Tibial nerve (tissue), 4 donors: ENCODE measurements at regions not wholly inside any gene's neighbourhood (a gene's known extent, or its start where the extent isn't known, plus 50 kb on each side); places are given as distances from the start of the nearest gene placed in this dataset.

Source experiments
- DNase-seq, 2 donors: peaks; one replicate each; pipeline ENCODE4 v3.0.0-alpha.2; 2019; ENCODE audit warnings: low spot score in 2 of 2
- H3K27ac ChIP-seq, 4 donors: fragments of 200-600 bp; sonication (generic) in 3 of 4; one replicate each; pipeline ENCODE4 v1.5.1; 2017 to 2019; ENCODE audit warnings: mild to moderate bottlenecking in 1 of 4
- H3K27me3 ChIP-seq, 2 donors: fragments of 200-600 bp; sonication (generic) in 1 of 2; one replicate each; pipeline versions ENCODE4 v1.5.1 to v1.6.0; 2017 to 2019
- H3K36me3 ChIP-seq, 3 donors: fragments of 200-600 bp; sonication (generic); one replicate each; pipeline ENCODE4 v1.5.1; 2018 to 2019
- H3K4me1 ChIP-seq, 4 donors: fragments of 200-600 bp; sonication (generic) in 3 of 4; one replicate each; pipeline ENCODE4 v1.5.1; 2017 to 2019
- H3K4me3 ChIP-seq, 4 donors: fragments of 200-600 bp; sonication (generic) in 3 of 4; one replicate each; pipeline ENCODE4 v1.5.1; 2017 to 2019; ENCODE audit warnings: mild to moderate bottlenecking in 1 of 4, moderate library complexity in 1 of 4
- H3K9me3 ChIP-seq, 4 donors: fragments of 200-600 bp; sonication (generic) in 3 of 4; one replicate each; pipeline ENCODE4 v1.5.1; 2017 to 2019
- CTCF ChIP-seq, 5 experiments: fragments of 200-600 bp in 3 of 5; fragments of 450-650 bp in 2 of 5; sonication (generic) in 3 of 5; IDR thresholded peaks; one replicate each; pipeline ENCODE4 v1.5.1; 2016 to 2019; ENCODE audit warnings: antibody characterized with exemption in 5 of 5, mild to moderate bottlenecking in 3 of 5, moderate library complexity in 2 of 5
- EP300 ChIP-seq, 2 donors: sonication (generic); formaldehyde crosslinking; IDR thresholded peaks; one replicate each; pipeline ENCODE4 v1.6.1; 2017; ENCODE audit warnings: antibody characterized with exemption in 2 of 2, mild to moderate bottlenecking in 1 of 2
- POLR2A ChIP-seq, 2 donors: fragments of 450-650 bp; IDR thresholded peaks; one replicate each; pipeline ENCODE4 v1.6.1; 2017; ENCODE audit warnings: antibody characterized with exemption in 2 of 2, mild to moderate bottlenecking in 2 of 2, moderate library complexity in 2 of 2
- WGBS, 2 donors: methylation state at CpG; one replicate each; pipeline ENCODE4 v1.1.5; 2018; 5-methylcytosine and 5-hydroxymethylcytosine counted together

DNA sequence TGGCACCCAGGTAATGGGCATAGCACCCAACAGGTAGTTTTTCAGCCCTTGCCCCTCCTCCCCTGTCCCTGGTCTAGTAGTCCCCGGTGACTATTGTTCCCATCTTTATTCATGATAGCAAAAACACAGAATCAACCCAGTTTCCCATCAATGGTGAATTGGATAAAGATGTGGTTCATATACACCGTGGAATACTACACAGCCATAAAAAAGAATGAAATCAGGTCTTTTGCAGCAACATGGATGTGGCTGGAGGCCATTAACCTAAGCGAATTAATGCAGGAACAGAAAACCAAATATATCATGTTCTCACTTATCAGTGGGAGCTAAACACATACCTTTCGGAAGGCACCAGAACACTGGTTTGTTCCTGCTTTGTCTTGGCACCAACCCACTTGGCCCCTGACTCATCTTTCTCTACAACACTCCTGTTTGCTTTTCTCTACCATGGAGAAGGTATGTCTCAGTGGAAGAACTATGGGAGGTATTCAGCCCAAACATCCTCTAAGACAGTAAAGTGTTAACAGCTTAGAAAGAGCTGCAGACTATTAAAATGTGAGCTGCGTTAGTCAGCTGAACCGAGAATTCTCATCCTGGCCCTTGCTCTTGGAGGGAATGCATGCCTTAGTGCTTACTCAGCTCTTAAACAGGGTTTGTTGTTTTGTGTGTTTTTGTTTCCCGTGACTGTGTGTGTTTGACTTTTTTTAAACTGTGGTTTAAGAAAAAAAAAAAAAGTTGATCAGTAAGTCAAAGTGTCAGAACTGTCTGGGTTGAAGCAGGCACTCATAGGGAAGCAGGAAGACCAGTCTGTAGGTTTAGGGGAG is 203.0 kb downstream of the TOMM20 start:
- Histone ChIP-seq H3K4me3 (no peak overlapping the region), H3K4me1 (peaks cover 0 to 41% (median 23%) of the 10 kb centered on the region in 4 donors), H3K27me3 (no peaks in the 10 kb centered on the region), H3K36me3 (no peaks in the 10 kb centered on the region), H3K27ac (peak overlapping the region; percentile 2 to 64 (median 40)), H3K9me3 (no peaks in the 10 kb centered on the region)
- 53 to 56% methylated on average over 7 of the region's 7 CpGs for WGBS, 2 donors
- no peak for DNase-seq
- TF ChIP-seq CTCF (IDR thresholded peaks at IDR 0.05) (no peak), EP300 (IDR thresholded peaks at IDR 0.05) (peak; percentile 22 to 84), POLR2A (IDR thresholded peaks at IDR 0.05) (no peak)

DNA sequence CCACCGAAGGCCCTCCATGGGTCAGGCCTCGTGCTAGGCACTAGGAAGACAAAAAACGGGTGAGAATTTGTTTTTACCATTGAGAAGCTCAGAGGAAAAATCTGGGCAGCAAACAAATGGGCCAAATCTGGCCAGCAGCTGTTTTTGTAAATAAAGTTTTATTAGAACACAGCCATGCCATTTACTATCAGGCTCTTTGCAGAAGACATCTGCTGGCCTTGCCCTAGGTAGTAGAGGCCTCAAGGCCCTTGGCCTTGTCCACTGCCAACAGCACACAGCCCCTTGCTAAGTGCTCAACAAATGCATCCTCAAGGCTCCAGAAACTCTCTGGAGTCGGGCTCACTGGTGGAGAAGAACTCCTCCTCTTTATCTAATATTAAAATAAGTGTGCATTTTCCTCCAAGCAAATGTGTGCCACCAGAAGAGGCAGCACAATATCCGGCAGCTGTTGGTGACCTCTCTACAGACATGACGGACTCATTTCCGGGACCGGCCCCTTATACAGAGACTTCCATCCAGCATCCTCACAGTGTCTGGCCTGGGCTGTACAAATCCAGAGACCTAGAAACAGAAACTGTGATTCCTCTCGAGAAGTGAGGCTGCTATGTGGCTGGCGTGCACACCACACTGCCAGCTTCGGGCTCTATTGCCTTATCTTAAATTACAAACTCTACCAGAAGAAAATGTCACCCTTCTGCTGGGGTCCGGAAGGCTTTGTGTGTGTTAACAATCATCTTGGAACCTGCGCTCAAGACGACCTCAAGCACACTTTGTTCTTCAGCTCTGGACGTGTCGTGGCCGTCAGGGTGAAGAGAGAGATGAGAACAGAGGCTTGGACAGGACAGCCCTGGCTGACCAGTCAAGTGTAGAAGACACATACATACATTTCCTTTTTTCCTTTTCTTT is 203.9 kb downstream of the TOMM20 start:
- Histone ChIP-seq H3K4me3 (no peak overlapping the region), H3K27ac (peak overlapping the region in 3 of 4 donors; percentile 13 to 64 (median 56)), H3K36me3 (no peaks in the 10 kb centered on the region), H3K9me3 (peaks cover 0 to 3% (median 0%) of the 10 kb centered on the region in 4 donors), H3K4me1 (peaks cover 0 to 51% (median 24%) of the 10 kb centered on the region in 4 donors), H3K27me3 (no peaks in the 10 kb centered on the region)
- no peak for DNase-seq
- TF ChIP-seq POLR2A (IDR thresholded peaks at IDR 0.05) (no peak), EP300 (IDR thresholded peaks at IDR 0.05) (no peak), CTCF (IDR thresholded peaks at IDR 0.05) (no peak)
- WGBS, 2 donors: 72 to 89% methylated on average over 17 of the region's 17 CpGs

DNA sequence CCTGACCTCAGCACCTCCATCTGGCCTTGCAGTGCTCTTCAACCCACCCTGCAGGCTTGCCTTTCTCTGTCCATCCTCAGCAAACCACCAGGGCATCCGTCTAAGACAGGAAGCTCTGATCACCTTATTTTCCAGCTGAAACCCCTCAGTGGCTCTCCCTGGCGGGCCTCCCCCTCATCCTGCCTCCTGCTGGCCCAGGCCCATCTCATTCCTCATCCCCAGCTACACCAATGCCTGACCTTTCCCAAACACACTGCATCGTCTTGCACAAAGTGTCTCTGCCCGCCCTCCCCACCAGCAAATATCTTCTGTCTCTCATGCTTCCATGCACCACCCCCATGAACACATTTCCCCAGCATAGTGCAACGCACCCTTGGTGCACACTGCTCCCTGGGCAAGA is 205.0 kb downstream of the TOMM20 start:
- H3K36me3 ChIP-seq: no peaks in the 10 kb centered on the region
- no peak overlapping the region for H3K4me3 ChIP-seq
- no peak for TF ChIP-seq POLR2A (IDR thresholded peaks at IDR 0.05)
- no peak for TF ChIP-seq CTCF (IDR thresholded peaks at IDR 0.05)
- no peak for TF ChIP-seq EP300 (IDR thresholded peaks at IDR 0.05)
- DNase-seq: no peak
- H3K9me3 ChIP-seq: peaks cover 0 to 3% (median 0%) of the 10 kb centered on the region in 4 donors
- H3K27ac ChIP-seq: no peak overlapping the region
- peaks cover 0 to 61% (median 32%) of the 10 kb centered on the region in 4 donors for H3K4me1 ChIP-seq
- WGBS, 2 donors: 87 to 89% methylated on average over 5 of the region's 5 CpGs
- no peaks in the 10 kb centered on the region for H3K27me3 ChIP-seq

GRCh38 chr1:234922987-234923386 is 205.7 kb downstream of the TOMM20 start:
- peaks cover 0 to 68% (median 38%) of the 10 kb centered on the region in 4 donors for H3K4me1 ChIP-seq
- H3K27me3 ChIP-seq: no peaks in the 10 kb centered on the region
- no peak overlapping the region for H3K4me3 ChIP-seq
- 95 to 99% methylated on average over 6 of the region's 6 CpGs for WGBS, 2 donors
- TF ChIP-seq EP300 (IDR thresholded peaks at IDR 0.05) (no peak), CTCF (IDR thresholded peaks at IDR 0.05) (no peak), POLR2A (IDR thresholded peaks at IDR 0.05) (no peak)
- peaks cover 0 to 3% (median 0%) of the 10 kb centered on the region in 4 donors for H3K9me3 ChIP-seq
- DNase-seq: no peak
- no peak overlapping the region for H3K27ac ChIP-seq
- H3K36me3 ChIP-seq: no peaks in the 10 kb centered on the region
